ENCODE measurements at regions not wholly inside any gene's neighbourhood (a gene's known extent, or its start where the extent isn't known, plus 50 kb on each side); places are given as distances from the start of the nearest gene placed in this dataset.

- no peak for DNase-seq (ENCODE audit: low read depth)
Observed at GRCh38 chr7:121572615-121573014, 176.5 kb upstream of the FAM3C start.

DNA sequence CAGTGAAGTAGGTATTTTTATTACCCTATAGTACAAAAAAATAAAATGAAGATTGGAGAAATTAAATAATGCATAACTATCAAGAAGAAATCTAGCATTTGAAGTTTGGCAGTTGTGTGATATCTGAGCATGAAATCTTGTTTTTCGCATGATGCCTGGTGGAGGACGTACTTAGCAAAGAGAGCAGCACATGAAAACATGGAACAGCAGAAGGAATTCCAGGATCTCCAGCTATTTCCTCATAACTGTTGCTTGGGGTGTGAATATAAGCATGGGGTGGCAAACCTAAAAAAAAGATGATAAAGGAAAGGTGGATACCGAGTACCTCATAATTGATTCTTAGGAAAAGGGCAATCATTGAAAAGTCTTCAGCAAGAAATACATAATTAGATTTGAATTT lies 174.3 kb upstream of the FAM3C start:
- DNase-seq (ENCODE audit: low read depth): no peak

DNA sequence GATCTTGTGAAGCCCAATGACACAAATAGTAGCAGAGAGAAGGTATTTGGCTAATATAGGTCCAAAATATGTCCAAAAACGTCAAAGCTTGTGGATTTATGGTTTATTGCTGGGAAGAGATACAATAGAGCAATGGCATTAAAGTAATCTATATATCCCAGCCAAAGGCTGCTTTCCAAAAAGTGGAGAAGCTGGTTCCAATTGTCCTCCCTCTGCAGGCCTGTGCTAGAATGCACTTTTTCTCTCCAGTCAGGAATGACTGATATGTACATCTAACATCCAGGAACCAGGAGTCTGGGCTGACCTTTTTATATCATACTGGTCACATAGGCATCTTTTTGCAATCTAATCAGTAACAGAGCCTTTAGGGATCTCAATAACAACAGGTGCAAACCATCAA lies 167.1 kb upstream of the FAM3C start:
- no peak for DNase-seq (ENCODE audit: low read depth)

DNA sequence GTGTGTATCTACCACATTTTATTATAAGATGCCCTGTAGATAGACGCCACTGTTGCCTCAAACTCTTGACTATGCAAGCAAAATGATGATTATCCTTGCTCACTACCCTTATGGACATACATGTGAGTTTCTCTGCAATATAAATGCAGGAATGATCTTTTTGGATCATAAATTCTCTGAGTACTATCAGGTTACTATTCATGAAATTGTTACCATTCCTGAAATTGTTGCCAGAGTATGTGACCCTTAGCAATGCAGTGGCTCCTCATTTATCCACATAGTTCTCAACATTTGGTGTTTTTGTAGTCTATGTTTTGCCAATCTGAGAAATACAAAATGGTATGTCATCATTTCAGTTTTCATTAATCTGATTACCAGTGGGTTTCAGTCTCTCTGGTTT lies 166.2 kb upstream of the FAM3C start:
- no peak for DNase-seq (ENCODE audit: low read depth)

DNA sequence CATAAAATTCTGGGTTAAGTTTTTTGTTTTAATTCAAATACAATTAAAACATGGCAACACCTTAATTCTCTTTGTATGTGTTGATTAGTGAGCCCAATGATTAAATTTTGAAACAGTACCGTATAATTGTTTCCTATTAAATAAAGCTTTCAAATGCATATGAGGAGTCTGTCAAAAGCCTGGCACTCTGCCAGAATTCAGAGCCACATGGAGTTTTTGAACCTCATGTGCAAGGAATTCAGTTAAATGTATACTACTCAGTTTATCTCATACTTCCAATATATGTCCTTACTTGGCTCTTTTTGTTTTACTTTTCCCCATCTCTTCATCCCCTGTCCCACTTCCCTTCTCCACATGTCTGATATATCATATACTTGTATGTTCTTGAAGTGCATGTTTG lies 165.6 kb upstream of the FAM3C start:
- DNase-seq (ENCODE audit: low read depth): no peak

- DNase-seq (ENCODE audit: low read depth): no peak
Observed at GRCh38 chr7:121560267-121560990, 164.3 kb upstream of the FAM3C start.

DNA sequence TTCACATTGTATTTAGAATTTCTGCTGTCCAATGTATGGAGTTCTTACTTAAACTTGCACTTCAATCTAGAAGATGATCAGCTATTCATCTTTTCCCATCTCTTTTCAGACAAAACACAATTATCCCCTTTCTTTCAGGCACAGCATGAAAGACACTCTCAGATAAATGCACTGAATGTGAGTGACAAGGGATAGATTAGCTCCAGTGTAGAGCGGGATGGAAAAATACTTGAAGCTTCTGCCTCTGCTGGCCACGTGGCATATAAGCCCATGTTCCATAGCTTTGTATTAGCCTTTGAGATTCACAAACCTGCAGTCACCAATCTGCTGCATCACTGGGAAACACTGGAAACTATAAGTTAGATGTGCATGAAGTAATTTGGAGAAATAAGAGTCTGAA lies 162.2 kb upstream of the FAM3C start:
- DNase-seq (ENCODE audit: low read depth): no peak

GRCh38 chr7:121557034-121557892 lies 161.2 kb upstream of the FAM3C start:
- DNase-seq (ENCODE audit: low read depth): peak; percentile 75

DNA sequence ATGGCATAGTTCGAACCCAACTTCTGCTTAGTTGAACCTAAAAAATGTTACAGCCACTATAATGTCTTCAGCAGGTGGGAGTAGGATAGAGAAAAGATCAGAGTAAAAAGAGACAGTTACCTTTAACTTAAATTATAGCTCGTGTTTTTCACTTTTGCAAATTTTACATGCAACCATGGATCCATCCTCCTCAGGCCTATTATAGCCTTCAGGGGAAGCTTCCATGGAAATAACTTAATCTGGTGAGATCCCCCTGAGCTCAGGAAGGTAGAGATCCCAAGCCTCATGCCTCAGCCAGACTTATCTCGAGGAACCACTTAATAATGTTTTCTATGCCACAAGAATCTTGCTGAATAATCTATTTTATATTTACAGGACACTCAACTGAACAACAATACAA lies 159.4 kb upstream of the FAM3C start:
- DNase-seq (ENCODE audit: low read depth): no peak

- peak; percentile 58 for DNase-seq (ENCODE audit: low read depth)
Observed at GRCh38 chr7:121547544-121548092, 151.5 kb upstream of the FAM3C start.

DNA sequence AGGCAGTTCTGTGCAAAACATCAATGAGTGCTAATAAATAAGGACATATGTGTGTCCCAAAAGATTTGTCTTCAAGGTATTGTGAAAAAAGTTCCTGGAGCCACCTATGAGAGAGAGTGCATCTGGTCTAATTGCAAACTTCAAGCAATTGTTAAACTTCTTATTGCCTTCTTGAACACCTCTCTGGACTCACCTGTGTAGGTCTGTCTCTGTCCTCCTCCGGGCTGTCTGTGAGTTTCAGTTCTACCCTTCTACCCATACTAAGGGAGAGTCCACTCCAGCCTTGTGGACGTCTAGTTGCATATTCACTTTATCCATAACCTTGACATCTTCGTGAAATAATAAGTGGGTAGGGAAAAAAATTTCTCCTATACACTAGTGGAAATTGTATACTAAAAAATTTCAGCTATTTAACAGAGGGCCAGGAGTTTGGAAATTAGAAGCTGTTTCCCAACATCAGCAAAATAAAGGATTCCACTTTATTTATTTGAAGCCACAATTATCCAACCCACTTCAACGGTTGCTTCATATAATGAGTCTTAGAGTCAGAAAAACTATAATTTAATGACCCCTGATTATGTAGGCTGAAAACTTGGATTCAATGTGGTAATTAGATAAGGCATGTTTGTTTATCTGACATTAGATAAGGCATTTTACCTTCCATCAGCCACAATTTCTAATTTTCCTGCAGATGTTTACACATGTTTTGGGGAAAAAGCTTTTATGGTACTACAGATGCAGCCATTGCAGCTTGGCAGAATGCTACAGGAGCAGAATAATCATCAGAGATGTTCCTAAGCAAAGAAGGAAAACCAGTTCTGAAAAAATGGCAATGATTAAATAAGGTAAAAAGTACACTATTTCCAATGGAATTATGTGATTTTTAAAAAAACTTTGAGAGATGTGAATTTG lies 150.8 kb upstream of the FAM3C start:
- no peak for DNase-seq (ENCODE audit: low read depth)

DNA sequence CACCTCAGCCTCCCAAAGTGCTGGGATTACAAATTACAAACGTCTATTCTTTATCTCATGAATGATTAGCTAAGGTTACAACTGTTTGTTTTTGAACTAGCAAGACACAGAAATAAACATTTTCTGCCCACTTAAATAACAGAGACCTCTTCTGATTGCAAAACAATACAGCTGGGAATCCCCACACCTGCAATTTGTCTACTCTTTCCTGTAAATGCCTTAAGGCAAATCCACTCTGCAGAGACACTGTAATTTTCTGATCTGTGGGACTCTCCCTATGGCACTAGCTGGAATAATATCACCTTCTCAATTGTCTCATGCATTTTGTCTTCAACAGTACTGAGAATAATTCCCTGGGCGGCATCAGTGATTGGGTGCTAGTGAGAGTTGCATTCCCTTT lies 149.3 kb upstream of the FAM3C start:
- no peak for DNase-seq (ENCODE audit: low read depth)

DNA sequence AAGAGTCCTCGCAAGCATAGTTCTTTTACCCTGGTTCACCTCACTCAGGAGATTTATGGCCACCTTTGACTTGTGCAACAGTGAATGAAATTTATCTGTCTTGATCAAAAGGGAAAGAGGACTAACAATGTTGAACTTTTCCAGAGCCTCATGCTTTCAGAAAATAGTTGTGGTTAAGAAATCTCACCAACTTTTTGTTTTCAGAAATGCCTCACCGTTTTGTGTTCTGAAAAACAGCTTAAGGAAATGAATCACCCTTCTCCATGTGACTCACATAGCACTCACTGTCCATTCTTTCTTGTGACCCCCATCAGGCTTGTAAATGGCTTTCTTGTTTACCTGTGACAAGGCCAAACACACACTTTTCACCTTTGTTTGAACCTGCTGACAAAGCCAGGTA lies 148.6 kb upstream of the FAM3C start:
- DNase-seq (ENCODE audit: low read depth): peak; percentile 99

DNA sequence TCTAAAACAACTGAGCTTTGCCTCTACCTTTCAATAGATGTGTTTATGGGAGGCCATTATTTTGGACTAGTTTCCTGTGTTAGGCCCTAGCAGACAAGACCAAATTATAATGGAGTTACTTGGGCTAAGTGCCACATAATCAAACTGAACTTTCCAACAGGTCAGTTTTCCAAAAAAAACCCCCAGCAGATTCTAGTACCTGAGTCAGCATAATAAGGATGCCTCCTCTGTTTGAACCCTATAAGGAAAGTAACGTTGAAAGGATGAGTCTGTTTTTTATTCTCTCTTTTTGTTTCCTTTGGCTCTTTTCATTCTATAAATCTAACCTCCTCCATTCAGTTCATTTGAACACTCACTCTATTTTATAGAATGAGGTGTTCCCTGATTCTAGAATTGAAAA lies 148.1 kb upstream of the FAM3C start:
- DNase-seq (ENCODE audit: low read depth): no peak

- DNase-seq (ENCODE audit: low read depth): no peak
Observed at GRCh38 chr7:121541457-121541856, 145.3 kb upstream of the FAM3C start.

- DNase-seq (ENCODE audit: low read depth): no peak
Observed at GRCh38 chr7:121540138-121540537, 144.0 kb upstream of the FAM3C start.

GRCh38 chr7:121537031-121537430 lies 140.9 kb upstream of the FAM3C start:
- DNase-seq (ENCODE audit: low read depth): no peak

DNA sequence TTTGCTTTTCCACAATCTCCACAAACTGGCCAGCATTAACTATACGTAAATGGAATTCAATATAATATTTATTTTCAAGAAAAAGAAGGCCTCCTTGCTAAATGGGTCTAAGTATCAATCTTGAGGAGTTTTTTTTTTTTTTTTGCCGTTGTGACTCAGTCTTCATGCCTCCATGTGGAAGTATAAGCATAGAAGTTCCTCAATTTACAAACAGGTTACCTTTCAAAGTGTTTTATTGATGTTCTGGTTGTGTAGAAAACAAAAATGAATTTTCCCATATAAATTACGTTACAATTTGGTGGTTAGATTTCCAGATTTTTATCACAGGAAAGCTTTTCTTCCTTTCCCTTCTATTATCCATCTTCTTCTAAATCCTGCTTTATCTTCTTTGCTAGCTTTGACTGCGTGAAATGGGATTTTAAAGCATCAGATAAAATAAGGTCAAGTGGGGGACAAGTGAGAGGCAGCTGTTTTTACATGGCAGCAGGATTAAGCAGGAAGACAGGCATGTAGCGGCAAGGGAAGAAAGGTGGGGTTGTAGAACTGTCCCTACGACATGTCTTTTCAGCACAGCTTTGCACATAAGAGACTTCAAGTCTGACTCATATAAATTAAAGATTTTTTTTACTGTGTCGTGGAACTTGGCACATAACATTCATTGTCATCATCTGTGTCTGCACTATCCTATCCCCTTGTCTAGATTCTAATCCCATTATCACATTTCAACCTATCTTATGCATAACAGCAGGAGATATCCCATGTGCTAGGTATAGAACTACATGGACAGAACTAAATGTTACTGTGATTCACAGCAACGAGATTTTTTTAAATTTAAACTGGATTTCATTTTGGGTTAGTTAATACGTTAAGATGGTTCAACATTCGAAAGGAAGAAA lies 135.3 kb upstream of the FAM3C start:
- peak; percentile 47 for DNase-seq (ENCODE audit: low read depth)

- DNase-seq (ENCODE audit: low read depth): peak; percentile 100
Observed at GRCh38 chr7:121530227-121531174, 134.4 kb upstream of the FAM3C start.
